Thyroid gland (tissue), 4 donors: ENCODE measurements at regions not wholly inside any gene's neighbourhood (a gene's known extent, or its start where the extent isn't known, plus 50 kb on each side); places are given as distances from the start of the nearest gene placed in this dataset.

Experiments
- CTCF ChIP-seq, 6 experiments: fragments of 200-600 bp in 3 of 6; fragments of 450-650 bp in 3 of 6; sonication (generic) in 3 of 6; IDR thresholded peaks; one replicate each; pipeline ENCODE4 v1.5.1; 2016 to 2019; ENCODE audit warnings: antibody characterized with exemption in 6 of 6, mild to moderate bottlenecking in 2 of 6, inconsistent platforms in 1 of 6, moderate library complexity in 1 of 6
- POLR2A ChIP-seq, 2 donors: fragments of 450-650 bp; IDR thresholded peaks; one replicate each; pipeline ENCODE4 v1.6.1; 2017; ENCODE audit warnings: antibody characterized with exemption in 2 of 2, mild to moderate bottlenecking in 2 of 2, moderate library complexity in 1 of 2

- TF ChIP-seq CTCF (IDR thresholded peaks at IDR 0.05) = no peak
- no peak for TF ChIP-seq POLR2A (IDR thresholded peaks at IDR 0.05)
These were observed 198.7 kb downstream of the DACT1 start for GRCh38 chr14:58836303-58836974.
